H9 (cell line): ENCODE measurements at regions not wholly inside any gene's neighbourhood (a gene's known extent, or its start where the extent isn't known, plus 50 kb on each side); places are given as distances from the start of the nearest gene placed in this dataset.

Experiments
- DNase-seq: peaks from one replicate; pipeline ENCODE4 v3.0.0-alpha.2; 2017
- H2AFZ ChIP-seq: one replicate; pipeline ENCODE4 v1.6.1; 2013; ENCODE audit warnings: mild to moderate bottlenecking, low read length, control low read depth, moderate library complexity
- H2AK5ac ChIP-seq: 2 replicates; pipeline ENCODE4 v1.6.1; 2013; ENCODE audit warnings: low read length, control low read depth, mixed read lengths; ENCODE audit not compliant: insufficient read length
- H2BK120ac ChIP-seq: one replicate; pipeline ENCODE4 v1.6.1; 2013; ENCODE audit warnings: low read depth, mild to moderate bottlenecking, low read length, control low read depth, inconsistent platforms; ENCODE audit not compliant: poor library complexity, severe bottlenecking
- H2BK12ac ChIP-seq: 2 replicates; pipeline ENCODE4 v1.6.1; 2013; ENCODE audit warnings: low read length, control low read depth, mixed read lengths, low read depth; ENCODE audit not compliant: insufficient read length
- H2BK15ac ChIP-seq: 2 replicates; pipeline ENCODE4 v1.6.1; 2013; ENCODE audit warnings: low read depth, low read length, control low read depth
- H2BK20ac ChIP-seq: one replicate; pipeline ENCODE4 v1.6.1; 2013; ENCODE audit warnings: low read depth, mild to moderate bottlenecking, low read length, control low read depth, inconsistent platforms; ENCODE audit not compliant: poor library complexity, severe bottlenecking
- H2BK5ac ChIP-seq: 2 replicates; pipeline ENCODE4 v1.6.1; 2013; ENCODE audit warnings: low read length, control low read depth, mixed read lengths; ENCODE audit not compliant: insufficient read length
- H3K14ac ChIP-seq: 2 replicates; pipeline ENCODE4 v1.6.1; 2013; ENCODE audit warnings: low read length, control low read depth; ENCODE audit not compliant: insufficient read depth
- H3K18ac ChIP-seq: 2 replicates; pipeline ENCODE4 v1.6.1; 2013; ENCODE audit warnings: low read depth, mild to moderate bottlenecking, mixed read lengths, low read length, control low read depth; ENCODE audit not compliant: insufficient read length
- H3K23ac ChIP-seq: 2 replicates; pipeline ENCODE4 v1.6.1; 2013; ENCODE audit warnings: low read length, control low read depth, mixed read lengths, low read depth; ENCODE audit not compliant: insufficient read length
- H3K23me2 ChIP-seq: 2 replicates; pipeline ENCODE4 v1.6.1; 2013; ENCODE audit warnings: low read depth, mild to moderate bottlenecking, mixed read lengths, low read length, control low read depth; ENCODE audit not compliant: insufficient read length, poor library complexity, severe bottlenecking
- H3K27ac ChIP-seq: 2 replicates; pipeline ENCODE4 v1.5.1; 2013; ENCODE audit warnings: low read length, control low read depth, mixed read lengths, low read depth; ENCODE audit not compliant: insufficient read length
- H3K27me3 ChIP-seq: 2 replicates; pipeline ENCODE4 v1.6.1; 2013; ENCODE audit warnings: low read length, control low read depth, inconsistent platforms; ENCODE audit not compliant: insufficient read depth
- H3K4ac ChIP-seq: 2 replicates; pipeline ENCODE4 v1.6.1; 2013; ENCODE audit warnings: low read depth, mild to moderate bottlenecking, control low read depth, inconsistent platforms, low read length, moderate library complexity
- H3K4me1 ChIP-seq: 2 replicates; pipeline ENCODE4 v1.6.1; 2013; ENCODE audit warnings: low read length, control low read depth, inconsistent platforms; ENCODE audit not compliant: insufficient read depth
- H3K4me2 ChIP-seq: 2 replicates; pipeline ENCODE4 v1.6.1; 2013; ENCODE audit warnings: low read length, control low read depth, mixed read lengths; ENCODE audit not compliant: insufficient read length, insufficient read depth
- H3K56ac ChIP-seq: 2 replicates; pipeline ENCODE4 v1.6.1; 2013; ENCODE audit warnings: low read depth, mild to moderate bottlenecking, mixed read lengths, low read length, control low read depth; ENCODE audit not compliant: insufficient read length
- H3K79me1 ChIP-seq: 2 replicates; pipeline ENCODE4 v1.6.1; 2013; ENCODE audit warnings: low read depth, mild to moderate bottlenecking, moderate library complexity, low read length, control low read depth, inconsistent platforms; ENCODE audit not compliant: insufficient read depth, poor library complexity, severe bottlenecking
- H3K79me2 ChIP-seq: 2 replicates; pipeline ENCODE4 v1.6.1; 2013; ENCODE audit warnings: low read length, control low read depth, inconsistent platforms; ENCODE audit not compliant: insufficient read depth
- H3K9ac ChIP-seq: 2 replicates; pipeline ENCODE4 v1.6.1; 2013; ENCODE audit warnings: low read length, control low read depth, mixed read lengths; ENCODE audit not compliant: insufficient read length; ENCODE audit errors: extremely low read depth
- H3K9me3 ChIP-seq: one replicate; pipeline ENCODE4 v1.6.1; 2013; ENCODE audit warnings: low read depth, low read length, inconsistent platforms; ENCODE audit not compliant: control insufficient read depth
- H3T11ph ChIP-seq: one replicate; pipeline ENCODE4 v1.6.1; 2013; ENCODE audit warnings: mild to moderate bottlenecking, low read length, control low read depth, inconsistent platforms
- H4K20me1 ChIP-seq: one replicate; pipeline ENCODE4 v1.6.1; 2013; ENCODE audit not compliant: control insufficient read depth, insufficient read length, insufficient read depth
- H4K5ac ChIP-seq: 2 replicates; pipeline ENCODE4 v1.6.1; 2013; ENCODE audit warnings: low read depth, mild to moderate bottlenecking, mixed read lengths, low read length, control low read depth; ENCODE audit not compliant: insufficient read length
- H4K8ac ChIP-seq: replicated peaks from 2 replicates; pipeline ENCODE4 v1.6.1; 2013; ENCODE audit warnings: low read length, control low read depth, mixed read lengths, low read depth; ENCODE audit not compliant: insufficient read length
- H4K91ac ChIP-seq: 2 replicates; pipeline ENCODE4 v1.6.1; 2013; ENCODE audit warnings: low read depth, mild to moderate bottlenecking, moderate library complexity, mixed read lengths, low read length, control low read depth; ENCODE audit not compliant: insufficient read length
- H3K27ac Mint-ChIP-seq, 3 experiments: 2 replicates in 2 of 3; 3 replicates in 1 of 3; pipeline ENCODE4 v1.8.0; 2020 to 2021; ENCODE audit warnings: mixed read lengths in 3 of 3, mild to moderate bottlenecking in 1 of 3, moderate library complexity in 1 of 3
- H3K27me3 Mint-ChIP-seq: 2 replicates; pipeline ENCODE4 v1.8.0; 2021; ENCODE audit warnings: low read depth, mild to moderate bottlenecking, moderate library complexity, mixed read lengths
- H3K36me3 Mint-ChIP-seq, 3 experiments: 2 replicates in 2 of 3; 3 replicates in 1 of 3; pipeline ENCODE4 v1.8.0; 2020 to 2021; ENCODE audit warnings: low read depth in 3 of 3, mixed read lengths in 3 of 3; ENCODE audit not compliant: insufficient read depth in 1 of 3
- H3K4me1 Mint-ChIP-seq, 2 experiments: 2 replicates each; pipeline ENCODE4 v1.8.0; 2020; ENCODE audit warnings: mixed read lengths in 2 of 2
- H3K4me3 Mint-ChIP-seq, 2 experiments: 2 replicates in 1 of 2; 3 replicates in 1 of 2; pipeline ENCODE4 v1.8.0; 2020 to 2021; ENCODE audit warnings: mild to moderate bottlenecking in 2 of 2, mixed read lengths in 2 of 2, moderate library complexity in 1 of 2
- H3K9me3 Mint-ChIP-seq, 2 experiments: 2 replicates in 1 of 2; 3 replicates in 1 of 2; pipeline ENCODE4 v1.8.0; 2020; ENCODE audit warnings: mild to moderate bottlenecking in 2 of 2, mixed read lengths in 2 of 2, moderate library complexity in 1 of 2
- CTCF ChIP-seq: fragments of 200-600 bp; sonication (generic); conservative IDR thresholded peaks from 3 replicates; pipeline ENCODE4 v1.8.0; 2021; ENCODE audit warnings: antibody characterized with exemption, mild to moderate bottlenecking
- WGBS: extraction: QIAGEN DNeasy Blood & Tissue Kit; methylation state at CpG from one replicate; pipeline ENCODE4 v1.1.7; 2013; ENCODE audit warnings: missing lambda C conversion rate, low lambda C conversion rate, mixed read lengths; ENCODE audit not compliant: insufficient read length; ENCODE audit errors: extremely low coverage; 5-methylcytosine and 5-hydroxymethylcytosine counted together

- Mint-ChIP-seq H3K27me3 (no peaks in the 10 kb centered on the region), H3K4me3 (no peak overlapping the region), H3K27ac (no peak overlapping the region), H3K36me3 (peaks cover 4 to 15% (median 7%) of the 10 kb centered on the region in 3 experiments; a peak in 5 of 7 replicates), H3K4me1 (no peaks in the 10 kb centered on the region), H3K9me3 (peaks cover 11 to 20% of the 10 kb centered on the region in 2 experiments; a peak in 4 of 5 replicates)
- no peak overlapping the region for H3K23ac ChIP-seq
- no peak overlapping the region for H2AFZ ChIP-seq
- no peak overlapping the region for H2BK12ac ChIP-seq
- no peak overlapping the region for H3T11ph ChIP-seq
- no peak for TF ChIP-seq CTCF
- WGBS = no CpG with 5 or more reads among the region's 2 CpGs
- no peak overlapping the region for H4K91ac ChIP-seq
- no peak overlapping the region for H3K56ac ChIP-seq
- H3K4me2 ChIP-seq = no peak overlapping the region
- no peak overlapping the region for H3K14ac ChIP-seq
- no peaks in the 10 kb centered on the region for H4K20me1 ChIP-seq
- H3K79me1 ChIP-seq = no peaks in the 10 kb centered on the region
- H3K9ac ChIP-seq = no peak overlapping the region
- no peak overlapping the region for H4K5ac ChIP-seq
- no peak overlapping the region for H2BK120ac ChIP-seq
- H4K8ac ChIP-seq = no peak overlapping the region
- H2BK15ac ChIP-seq = no peak overlapping the region
- no peaks in the 10 kb centered on the region for H3K23me2 ChIP-seq
- H3K9me3 ChIP-seq = no peaks in the 10 kb centered on the region
- no peak overlapping the region for H3K27ac ChIP-seq
- DNase-seq = no peak
- H3K4ac ChIP-seq = no peak overlapping the region
- H2AK5ac ChIP-seq = no peak overlapping the region
- no peak overlapping the region for H2BK5ac ChIP-seq
- no peaks in the 10 kb centered on the region for H3K79me2 ChIP-seq
- H3K4me1 ChIP-seq = no peaks in the 10 kb centered on the region
- H3K27me3 ChIP-seq = no peaks in the 10 kb centered on the region
- H2BK20ac ChIP-seq = no peak overlapping the region
- H3K18ac ChIP-seq = no peak overlapping the region
These were observed 360.5 kb upstream of the SLC7A11 start for GRCh38 chr4:138602664-138603063.
